ENCODE measurements at regions not wholly inside any gene's neighbourhood (a gene's known extent, or its start where the extent isn't known, plus 50 kb on each side); places are given as distances from the start of the nearest gene placed in this dataset.
"Not testable (repeated sequence)": the region's sequence is repeated elsewhere in the genome, so short reads cannot be mapped to it uniquely, and the experiment has no call there.

GRCh38 chr6:8875986-8876385 is 440.6 kb upstream of the SLC35B3 start:
- no peak for DNase-seq (ENCODE audit: extremely low read depth in 1 of 2, low read depth in 1 of 2)

- no peak for DNase-seq (ENCODE audit: extremely low read depth in 1 of 2, low read depth in 1 of 2)
Observed at GRCh38 chr6:8872589-8872988, 437.2 kb upstream of the SLC35B3 start.

- DNase-seq (ENCODE audit: extremely low read depth in 1 of 2, low read depth in 1 of 2), result no peak
Observed at GRCh38 chr6:8865451-8865850, 430.1 kb upstream of the SLC35B3 start.

GRCh38 chr6:8860671-8861070 is 425.3 kb upstream of the SLC35B3 start:
- DNase-seq (ENCODE audit: extremely low read depth in 1 of 2, low read depth in 1 of 2), result no peak

- no peak for DNase-seq (ENCODE audit: extremely low read depth in 1 of 2, low read depth in 1 of 2)
Observed at GRCh38 chr6:8859501-8859900, 424.2 kb upstream of the SLC35B3 start.

GRCh38 chr6:8858854-8859331 is 423.5 kb upstream of the SLC35B3 start:
- DNase-seq (ENCODE audit: extremely low read depth in 1 of 2, low read depth in 1 of 2), result no peak

GRCh38 chr6:8857160-8857559 is 421.8 kb upstream of the SLC35B3 start:
- DNase-seq (ENCODE audit: extremely low read depth in 1 of 2, low read depth in 1 of 2), result no peak

GRCh38 chr6:8855411-8855810 is 420.1 kb upstream of the SLC35B3 start:
- no peak for DNase-seq (ENCODE audit: extremely low read depth in 1 of 2, low read depth in 1 of 2)

GRCh38 chr6:8852332-8852731 is 417.0 kb upstream of the SLC35B3 start:
- DNase-seq (ENCODE audit: extremely low read depth in 1 of 2, low read depth in 1 of 2), result no peak

GRCh38 chr6:8846680-8847079 is 411.3 kb upstream of the SLC35B3 start:
- not testable (repeated sequence) for DNase-seq (ENCODE audit: extremely low read depth in 1 of 2, low read depth in 1 of 2)

- DNase-seq (ENCODE audit: extremely low read depth in 1 of 2, low read depth in 1 of 2), result no peak
Observed at GRCh38 chr6:8845690-8846089, 410.3 kb upstream of the SLC35B3 start.

- no peak for DNase-seq (ENCODE audit: extremely low read depth in 1 of 2, low read depth in 1 of 2)
Observed at GRCh38 chr6:8844968-8845367, 409.6 kb upstream of the SLC35B3 start.

- no peak for DNase-seq (ENCODE audit: extremely low read depth in 1 of 2, low read depth in 1 of 2)
Observed at GRCh38 chr6:8839626-8840025, 404.3 kb upstream of the SLC35B3 start.

- no peak for DNase-seq (ENCODE audit: extremely low read depth in 1 of 2, low read depth in 1 of 2)
Observed at GRCh38 chr6:8837343-8837742, 402.0 kb upstream of the SLC35B3 start.

- not testable (repeated sequence) for DNase-seq (ENCODE audit: extremely low read depth in 1 of 2, low read depth in 1 of 2)
Observed at GRCh38 chr6:8832695-8833094, 397.4 kb upstream of the SLC35B3 start.

GRCh38 chr6:8831366-8832152 is 396.2 kb upstream of the SLC35B3 start:
- no peak for DNase-seq (ENCODE audit: extremely low read depth in 1 of 2, low read depth in 1 of 2)

- DNase-seq (ENCODE audit: extremely low read depth in 1 of 2, low read depth in 1 of 2), result no peak
Observed at GRCh38 chr6:8830794-8831193, 395.4 kb upstream of the SLC35B3 start.

GRCh38 chr6:8829796-8830195 is 394.5 kb upstream of the SLC35B3 start:
- DNase-seq (ENCODE audit: extremely low read depth in 1 of 2, low read depth in 1 of 2), result no peak

- DNase-seq (ENCODE audit: extremely low read depth in 1 of 2, low read depth in 1 of 2), result no peak
Observed at GRCh38 chr6:8829296-8829695, 394.0 kb upstream of the SLC35B3 start.

- DNase-seq (ENCODE audit: extremely low read depth in 1 of 2, low read depth in 1 of 2), result no peak
Observed at GRCh38 chr6:8828376-8828775, 393.0 kb upstream of the SLC35B3 start.

- DNase-seq (ENCODE audit: extremely low read depth in 1 of 2, low read depth in 1 of 2), result no peak
Observed at GRCh38 chr6:8825726-8826125, 390.4 kb upstream of the SLC35B3 start.

GRCh38 chr6:8821981-8822381 is 386.6 kb upstream of the SLC35B3 start:
- DNase-seq (ENCODE audit: extremely low read depth in 1 of 2, low read depth in 1 of 2), result no peak

GRCh38 chr6:8820313-8820712 is 385.0 kb upstream of the SLC35B3 start:
- no peak for DNase-seq (ENCODE audit: extremely low read depth in 1 of 2, low read depth in 1 of 2)
